ENCODE measurements at regions not wholly inside any gene's neighbourhood (a gene's known extent, or its start where the extent isn't known, plus 50 kb on each side); places are given as distances from the start of the nearest gene placed in this dataset.

DNA sequence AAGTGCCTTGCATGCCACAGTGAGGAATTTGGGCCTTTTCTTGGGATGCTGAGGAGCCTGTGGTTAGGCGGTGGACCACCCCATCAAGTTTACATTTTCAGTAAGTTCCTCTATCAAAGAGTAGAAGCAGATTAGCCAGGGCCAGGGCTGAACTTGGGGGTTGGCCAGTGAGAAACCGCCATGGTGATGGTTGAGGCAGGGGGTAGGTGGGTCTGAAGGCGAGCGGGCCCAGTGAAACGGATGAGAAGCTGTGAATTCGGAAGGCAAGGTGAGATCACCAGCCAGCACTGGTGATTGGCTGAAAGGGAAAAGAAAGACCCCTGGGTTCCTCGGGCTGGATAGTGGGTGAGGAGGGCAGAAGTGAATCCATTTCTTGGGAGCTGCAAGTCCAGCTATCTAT lies 311.4 kb downstream of the CBLN1 start:
- 89 to 90% (median 90%) methylated on average over 7 of the region's 7 CpGs for WGBS, 3 donors
- DNase-seq (no peak), ATAC-seq (no peak)
- Histone ChIP-seq H3K27ac (no peak overlapping the region), H3K27me3 (ENCODE audit: insufficient read depth in 3 of 3, low read length in 2 of 3) (peaks cover 0 to 2% (median 0%) of the 10 kb centered on the region in 3 donors), H3K9me3 (no peaks in the 10 kb centered on the region), H3K4me1 (no peaks in the 10 kb centered on the region), H3K36me3 (ENCODE audit: insufficient read depth in 1 of 2, low read depth in 1 of 2) (no peaks in the 10 kb centered on the region), H3K4me3 (no peak overlapping the region)
- intact Hi-C loops (cut with DNase I), result loop anchor here in 1 of 2 donors (5.0 kb wide), 1 partner anchor 52 kb away; no protein-coding TSS in a partner anchor
- TF ChIP-seq, protein P1, sequence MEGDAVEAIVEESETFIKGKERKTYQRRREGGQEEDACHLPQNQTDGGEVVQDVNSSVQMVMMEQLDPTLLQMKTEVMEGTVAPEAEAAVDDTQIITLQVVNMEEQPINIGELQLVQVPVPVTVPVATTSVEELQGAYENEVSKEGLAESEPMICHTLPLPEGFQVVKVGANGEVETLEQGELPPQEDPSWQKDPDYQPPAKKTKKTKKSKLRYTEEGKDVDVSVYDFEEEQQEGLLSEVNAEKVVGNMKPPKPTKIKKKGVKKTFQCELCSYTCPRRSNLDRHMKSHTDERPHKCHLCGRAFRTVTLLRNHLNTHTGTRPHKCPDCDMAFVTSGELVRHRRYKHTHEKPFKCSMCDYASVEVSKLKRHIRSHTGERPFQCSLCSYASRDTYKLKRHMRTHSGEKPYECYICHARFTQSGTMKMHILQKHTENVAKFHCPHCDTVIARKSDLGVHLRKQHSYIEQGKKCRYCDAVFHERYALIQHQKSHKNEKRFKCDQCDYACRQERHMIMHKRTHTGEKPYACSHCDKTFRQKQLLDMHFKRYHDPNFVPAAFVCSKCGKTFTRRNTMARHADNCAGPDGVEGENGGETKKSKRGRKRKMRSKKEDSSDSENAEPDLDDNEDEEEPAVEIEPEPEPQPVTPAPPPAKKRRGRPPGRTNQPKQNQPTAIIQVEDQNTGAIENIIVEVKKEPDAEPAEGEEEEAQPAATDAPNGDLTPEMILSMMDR (IDR thresholded peaks at IDR 0.05), result no peak

- H3K9me3 ChIP-seq, result no peaks in the 10 kb centered on the region
- DNase-seq, result no peak
- 72 to 80% (median 75%) methylated on average over 4 of the region's 4 CpGs for WGBS, 3 donors
Observed at GRCh38 chr16:48969611-48970010, 312.0 kb downstream of the CBLN1 start.

GRCh38 chr16:48965386-48965785 lies 316.3 kb downstream of the CBLN1 start:
- DNase-seq, result no peak
- H3K4me3 ChIP-seq, result no peak overlapping the region
- H3K36me3 ChIP-seq (ENCODE audit: insufficient read depth in 1 of 2, low read depth in 1 of 2), result no peaks in the 10 kb centered on the region
- TF ChIP-seq, protein P1 (IDR thresholded peaks at IDR 0.05), result no peak
- intact Hi-C loops (cut with DNase I), result no loop called here
- H3K9me3 ChIP-seq, result no peaks in the 10 kb centered on the region
- no peaks in the 10 kb centered on the region for H3K27me3 ChIP-seq (ENCODE audit: insufficient read depth in 3 of 3, low read length in 2 of 3)
- H3K4me1 ChIP-seq, result no peaks in the 10 kb centered on the region
- ATAC-seq, result no peak
- WGBS, 3 donors, result 11 to 18% (median 12%) methylated on average over 3 of the region's 3 CpGs
- H3K27ac ChIP-seq, result no peak overlapping the region

More at GRCh38 chr16:48969611-48970010, 312.0 kb downstream of the CBLN1 start:
- TF ChIP-seq, protein P1 (IDR thresholded peaks at IDR 0.05), result no peak
- Histone ChIP-seq H3K27me3 (ENCODE audit: insufficient read depth in 3 of 3, low read length in 2 of 3) (no peaks in the 10 kb centered on the region), H3K27ac (no peak overlapping the region), H3K4me1 (no peaks in the 10 kb centered on the region), H3K36me3 (ENCODE audit: insufficient read depth in 1 of 2, low read depth in 1 of 2) (no peaks in the 10 kb centered on the region), H3K4me3 (no peak overlapping the region)
- ATAC-seq, result no peak
- intact Hi-C loops (cut with DNase I), result loop anchor here in 1 of 2 donors (5.0 kb wide), 1 partner anchor 53 kb away; no protein-coding TSS in a partner anchor

- Histone ChIP-seq H3K27ac (no peak overlapping the region), H3K36me3 (ENCODE audit: insufficient read depth in 1 of 2, low read depth in 1 of 2) (no peaks in the 10 kb centered on the region), H3K9me3 (no peaks in the 10 kb centered on the region), H3K4me3 (no peak overlapping the region), H3K27me3 (ENCODE audit: insufficient read depth in 3 of 3, low read length in 2 of 3) (no peaks in the 10 kb centered on the region), H3K4me1 (no peaks in the 10 kb centered on the region)
- ATAC-seq, result no peak
- TF ChIP-seq, protein P1 (IDR thresholded peaks at IDR 0.05), result no peak
- intact Hi-C loops (cut with DNase I), result no loop called here
- no peak for DNase-seq
- WGBS, 3 donors, result 88 to 100% (median 93%) methylated on average over 1 of the region's 1 CpG
Observed at GRCh38 chr16:48963901-48964615, 317.6 kb downstream of the CBLN1 start.

DNA sequence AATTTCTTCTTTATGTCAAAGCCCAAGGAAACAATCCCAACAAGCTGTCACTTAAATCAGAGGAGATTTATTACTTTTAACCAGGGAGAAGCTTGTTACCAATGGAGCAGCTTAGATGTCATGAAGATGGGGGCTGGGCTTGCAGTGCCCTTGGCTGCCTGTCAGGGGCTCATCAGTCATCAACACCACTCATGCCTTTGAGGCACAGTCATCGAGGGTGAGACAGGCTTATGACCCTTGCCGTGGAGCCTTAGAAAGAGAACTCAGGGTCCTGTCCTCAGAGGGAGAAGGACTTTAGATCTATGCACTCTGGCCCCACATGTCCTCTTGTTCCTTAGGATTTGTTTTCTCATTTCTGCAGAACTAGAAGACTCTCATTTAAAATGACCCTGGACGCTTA lies 318.3 kb downstream of the CBLN1 start:
- H3K9me3 ChIP-seq, result no peaks in the 10 kb centered on the region
- TF ChIP-seq, protein P1 (IDR thresholded peaks at IDR 0.05), result no peak
- intact Hi-C loops (cut with DNase I), result no loop called here
- no peak for DNase-seq
- H3K4me1 ChIP-seq, result no peaks in the 10 kb centered on the region
- H3K4me3 ChIP-seq, result no peak overlapping the region
- H3K36me3 ChIP-seq (ENCODE audit: insufficient read depth in 1 of 2, low read depth in 1 of 2), result no peaks in the 10 kb centered on the region
- no peak overlapping the region for H3K27ac ChIP-seq
- WGBS, 3 donors, result 34 to 46% (median 36%) methylated on average over 3 of the region's 3 CpGs
- no peaks in the 10 kb centered on the region for H3K27me3 ChIP-seq (ENCODE audit: insufficient read depth in 3 of 3, low read length in 2 of 3)
- ATAC-seq, result no peak

Measured in psoas muscle (tissue), 7 donors.